ENCODE measurements at regions not wholly inside any gene's neighbourhood (a gene's known extent, or its start where the extent isn't known, plus 50 kb on each side); places are given as distances from the start of the nearest gene placed in this dataset. TPM values are rescaled to one million over a fixed set of nuclear protein-coding genes. Genes with fewer than 3 reads are reported as not detected.

DNA sequence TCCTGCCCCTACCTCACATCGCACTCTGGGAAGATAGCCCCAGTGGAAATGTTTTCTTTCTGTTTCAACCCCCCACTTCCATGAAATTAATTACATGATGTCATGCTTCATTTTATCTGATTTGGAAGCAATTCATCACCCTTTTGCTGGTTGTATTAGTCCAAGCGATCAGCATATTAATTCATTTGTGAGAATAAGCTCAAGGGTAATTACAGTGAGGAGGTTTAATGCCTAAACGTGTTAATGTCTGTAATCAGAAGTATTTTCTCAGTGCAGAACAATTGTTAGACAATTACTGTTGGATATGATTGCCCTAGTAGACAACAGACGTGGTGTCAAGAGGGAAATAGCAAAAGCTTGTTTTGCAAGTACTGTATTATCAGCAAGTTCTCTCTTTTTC lies 746.3 kb downstream of the CPS1 start:
- no peak for ATAC-seq (ENCODE audit: insufficient read depth, low FRiP score)
- Histone ChIP-seq H3K36me3 (ENCODE audit: control insufficient read depth in 4 of 4, insufficient read depth in 4 of 4, low read length in 4 of 4) (no peaks in the 10 kb centered on the region), H3K27me3 (ENCODE audit: control insufficient read depth in 3 of 3, insufficient read depth in 3 of 3, low read length in 2 of 3) (no peaks in the 10 kb centered on the region), H3K4me3 (no peak overlapping the region), H3K4me1 (ENCODE audit: control insufficient read depth in 5 of 5, insufficient read depth in 5 of 5, low read length in 5 of 5) (no peaks in the 10 kb centered on the region), H3K9ac (ENCODE audit: insufficient read depth in 1 of 2, low read length in 2 of 2) (no peak overlapping the region), H3K9me3 (ENCODE audit: control insufficient read depth in 4 of 4, insufficient read depth in 3 of 4, low read length in 3 of 4) (no peaks in the 10 kb centered on the region), H3K27ac (ENCODE audit: low read depth in 1 of 2, low read length in 1 of 2) (no peak overlapping the region)
- WGBS, 2 donors = 55 to 64% methylated on average over 4 of the region's 4 CpGs
- TF ChIP-seq, protein P1, sequence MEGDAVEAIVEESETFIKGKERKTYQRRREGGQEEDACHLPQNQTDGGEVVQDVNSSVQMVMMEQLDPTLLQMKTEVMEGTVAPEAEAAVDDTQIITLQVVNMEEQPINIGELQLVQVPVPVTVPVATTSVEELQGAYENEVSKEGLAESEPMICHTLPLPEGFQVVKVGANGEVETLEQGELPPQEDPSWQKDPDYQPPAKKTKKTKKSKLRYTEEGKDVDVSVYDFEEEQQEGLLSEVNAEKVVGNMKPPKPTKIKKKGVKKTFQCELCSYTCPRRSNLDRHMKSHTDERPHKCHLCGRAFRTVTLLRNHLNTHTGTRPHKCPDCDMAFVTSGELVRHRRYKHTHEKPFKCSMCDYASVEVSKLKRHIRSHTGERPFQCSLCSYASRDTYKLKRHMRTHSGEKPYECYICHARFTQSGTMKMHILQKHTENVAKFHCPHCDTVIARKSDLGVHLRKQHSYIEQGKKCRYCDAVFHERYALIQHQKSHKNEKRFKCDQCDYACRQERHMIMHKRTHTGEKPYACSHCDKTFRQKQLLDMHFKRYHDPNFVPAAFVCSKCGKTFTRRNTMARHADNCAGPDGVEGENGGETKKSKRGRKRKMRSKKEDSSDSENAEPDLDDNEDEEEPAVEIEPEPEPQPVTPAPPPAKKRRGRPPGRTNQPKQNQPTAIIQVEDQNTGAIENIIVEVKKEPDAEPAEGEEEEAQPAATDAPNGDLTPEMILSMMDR (IDR thresholded peaks at IDR 0.05; ENCODE audit: control extremely low read depth, extremely low read depth) = no peak
- DNase-seq = no peak

DNA sequence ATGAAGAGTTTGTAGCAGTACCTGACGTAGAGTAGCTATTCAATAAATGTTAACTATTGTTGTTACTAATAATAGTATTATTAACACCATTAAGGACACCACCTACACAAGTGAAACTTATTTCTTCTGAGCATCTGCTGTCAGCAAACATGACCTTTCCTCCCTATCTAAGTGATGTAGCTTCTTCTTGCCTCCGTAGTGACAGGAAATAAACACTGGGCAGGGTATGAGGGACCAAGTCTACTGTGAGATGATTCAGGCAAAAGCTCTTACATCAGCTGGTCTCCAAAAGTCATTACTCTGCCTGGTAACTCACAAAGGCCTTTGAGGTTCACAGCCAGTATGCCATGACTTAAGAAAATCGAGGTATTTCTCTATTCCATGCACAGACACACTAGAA lies 750.5 kb downstream of the CPS1 start:
- no peaks in the 10 kb centered on the region for H3K9me3 ChIP-seq (ENCODE audit: control insufficient read depth in 4 of 4, insufficient read depth in 3 of 4, low read length in 3 of 4)
- H3K4me1 ChIP-seq (ENCODE audit: control insufficient read depth in 5 of 5, insufficient read depth in 5 of 5, low read length in 5 of 5) = no peaks in the 10 kb centered on the region
- WGBS, 2 donors = 58 to 62% methylated on average over 3 of the region's 3 CpGs
- H3K9ac ChIP-seq (ENCODE audit: insufficient read depth in 1 of 2, low read length in 2 of 2) = no peak overlapping the region
- H3K27ac ChIP-seq (ENCODE audit: low read depth in 1 of 2, low read length in 1 of 2) = no peak overlapping the region
- H3K27me3 ChIP-seq (ENCODE audit: control insufficient read depth in 3 of 3, insufficient read depth in 3 of 3, low read length in 2 of 3) = no peaks in the 10 kb centered on the region
- DNase-seq (no peak), ATAC-seq (ENCODE audit: insufficient read depth, low FRiP score) (no peak)
- TF ChIP-seq, protein P1 (IDR thresholded peaks at IDR 0.05; ENCODE audit: control extremely low read depth, extremely low read depth) = no peak
- H3K36me3 ChIP-seq (ENCODE audit: control insufficient read depth in 4 of 4, insufficient read depth in 4 of 4, low read length in 4 of 4) = no peaks in the 10 kb centered on the region
- no peak overlapping the region for H3K4me3 ChIP-seq

Small RNA genes lying in the stretch of these regions (small RNA-seq; reads per million reads assigned to genes)
- not detected for gene AC013404.1 (ENCODE audit: low replicate concordance)
